ENCODE measurements at regions not wholly inside any gene's neighbourhood (a gene's known extent, or its start where the extent isn't known, plus 50 kb on each side); places are given as distances from the start of the nearest gene placed in this dataset.

GRCh38 chr11:19587979-19588378 lies 124.7 kb upstream of the NAV2 start:
- TF ChIP-seq POLR2A (IDR thresholded peaks at IDR 0.05; ENCODE audit: control extremely low read depth in 1 of 2, low read depth in 2 of 2, low read length in 2 of 2) (no peak), EZH2 (IDR thresholded peaks at IDR 0.05; ENCODE audit: low read depth, low read length, severe bottlenecking) (no peak), POLR2AphosphoS5 (IDR thresholded peaks at IDR 0.05; ENCODE audit: low read depth, low read length) (no peak)
